HepG2 (cell line): ENCODE measurements at regions not wholly inside any gene's neighbourhood (a gene's known extent, or its start where the extent isn't known, plus 50 kb on each side); places are given as distances from the start of the nearest gene placed in this dataset.

Experiments used
- GZF1 ChIP-seq: sonication (generic); formaldehyde crosslinking; IDR thresholded peaks from 2 replicates; pipeline ENCODE4 v1.5.1; 2020; ENCODE audit warnings: mild to moderate bottlenecking, missing genetic modification reagents
- NR2F2 ChIP-seq: IDR thresholded peaks from 2 replicates; pipeline ENCODE4 v1.6.1; 2012; ENCODE audit warnings: low read depth, inconsistent platforms, borderline replicate concordance
- SIN3A ChIP-seq: IDR thresholded peaks from 2 replicates; pipeline ENCODE4 v1.6.1; 2011; ENCODE audit warnings: low read depth, mild to moderate bottlenecking, control low read depth, low read length, borderline replicate concordance
- SRSF1 ChIP-seq: fragments of 200-400 bp; formaldehyde crosslinking; optimal IDR thresholded peaks from 2 replicates; pipeline ENCODE3; 2017; ENCODE audit warnings: mild to moderate bottlenecking, low read depth, low read length, moderate library complexity
- TARDBP ChIP-seq: sonication (generic); formaldehyde crosslinking; IDR thresholded peaks from 2 replicates; pipeline ENCODE4 v1.8.0; 2022; ENCODE audit warnings: mild to moderate bottlenecking, missing genetic modification reagents
- ZNF652 ChIP-seq: IDR thresholded peaks from 2 replicates; pipeline ENCODE4 v1.6.1; 2016; ENCODE audit warnings: low read depth, borderline replicate concordance
- TF ChIP-seq, protein P1 (sequence below), 2 experiments: IDR thresholded peaks; 2 replicates each; pipeline ENCODE4 v1.6.1; 2011 to 2012; ENCODE audit warnings: low read length in 2 of 2, borderline replicate concordance in 1 of 2, low read depth in 1 of 2, mild to moderate bottlenecking in 1 of 2, moderate library complexity in 1 of 2
- TF ChIP-seq, protein P2 (sequence below): sonication (generic); formaldehyde crosslinking; IDR thresholded peaks from 2 replicates; pipeline ENCODE4 v1.4.0; 2020; ENCODE audit warnings: missing genetic modification reagents
- TF ChIP-seq, protein P3 (sequence below): sonication (generic); formaldehyde crosslinking; IDR thresholded peaks from 2 replicates; pipeline ENCODE4 v1.4.0; 2020; ENCODE audit warnings: missing genetic modification reagents, borderline replicate concordance

DNA sequence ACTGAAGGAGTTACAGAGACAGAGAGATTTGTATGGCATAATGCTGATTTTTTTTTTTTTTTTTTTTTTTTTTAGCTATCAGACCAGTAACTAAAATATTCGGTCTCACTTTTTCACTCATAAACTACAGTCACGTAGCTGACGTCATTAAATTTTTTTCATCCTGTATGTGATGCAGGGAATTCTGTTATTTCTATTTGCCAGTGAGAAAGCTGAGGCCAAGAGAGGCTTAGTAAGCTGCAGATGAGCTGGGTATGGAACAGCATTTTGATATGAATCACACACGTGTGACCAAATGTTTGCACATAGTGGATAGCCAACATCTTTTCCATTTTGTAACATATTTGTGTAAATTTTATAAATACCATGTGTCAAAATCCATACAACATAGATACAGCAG is 79.1 kb upstream of the EPB41L3 start:
- no peak for TF ChIP-seq SIN3A
- no peak for TF ChIP-seq SRSF1
- TF ChIP-seq GZF1: no peak
- TF ChIP-seq, protein P1, sequence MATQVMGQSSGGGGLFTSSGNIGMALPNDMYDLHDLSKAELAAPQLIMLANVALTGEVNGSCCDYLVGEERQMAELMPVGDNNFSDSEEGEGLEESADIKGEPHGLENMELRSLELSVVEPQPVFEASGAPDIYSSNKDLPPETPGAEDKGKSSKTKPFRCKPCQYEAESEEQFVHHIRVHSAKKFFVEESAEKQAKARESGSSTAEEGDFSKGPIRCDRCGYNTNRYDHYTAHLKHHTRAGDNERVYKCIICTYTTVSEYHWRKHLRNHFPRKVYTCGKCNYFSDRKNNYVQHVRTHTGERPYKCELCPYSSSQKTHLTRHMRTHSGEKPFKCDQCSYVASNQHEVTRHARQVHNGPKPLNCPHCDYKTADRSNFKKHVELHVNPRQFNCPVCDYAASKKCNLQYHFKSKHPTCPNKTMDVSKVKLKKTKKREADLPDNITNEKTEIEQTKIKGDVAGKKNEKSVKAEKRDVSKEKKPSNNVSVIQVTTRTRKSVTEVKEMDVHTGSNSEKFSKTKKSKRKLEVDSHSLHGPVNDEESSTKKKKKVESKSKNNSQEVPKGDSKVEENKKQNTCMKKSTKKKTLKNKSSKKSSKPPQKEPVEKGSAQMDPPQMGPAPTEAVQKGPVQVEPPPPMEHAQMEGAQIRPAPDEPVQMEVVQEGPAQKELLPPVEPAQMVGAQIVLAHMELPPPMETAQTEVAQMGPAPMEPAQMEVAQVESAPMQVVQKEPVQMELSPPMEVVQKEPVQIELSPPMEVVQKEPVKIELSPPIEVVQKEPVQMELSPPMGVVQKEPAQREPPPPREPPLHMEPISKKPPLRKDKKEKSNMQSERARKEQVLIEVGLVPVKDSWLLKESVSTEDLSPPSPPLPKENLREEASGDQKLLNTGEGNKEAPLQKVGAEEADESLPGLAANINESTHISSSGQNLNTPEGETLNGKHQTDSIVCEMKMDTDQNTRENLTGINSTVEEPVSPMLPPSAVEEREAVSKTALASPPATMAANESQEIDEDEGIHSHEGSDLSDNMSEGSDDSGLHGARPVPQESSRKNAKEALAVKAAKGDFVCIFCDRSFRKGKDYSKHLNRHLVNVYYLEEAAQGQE (IDR thresholded peaks at IDR 0.05; ENCODE audit: borderline replicate concordance in 1 of 2, low read depth in 1 of 2, low read length in 2 of 2): no peak
- no peak for TF ChIP-seq TARDBP
- TF ChIP-seq, protein P2, sequence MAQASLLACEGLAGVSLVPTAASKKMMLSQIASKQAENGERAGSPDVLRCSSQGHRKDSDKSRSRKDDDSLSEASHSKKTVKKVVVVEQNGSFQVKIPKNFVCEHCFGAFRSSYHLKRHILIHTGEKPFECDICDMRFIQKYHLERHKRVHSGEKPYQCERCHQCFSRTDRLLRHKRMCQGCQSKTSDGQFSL (CRISPR knock-in tag): no peak
- no peak for TF ChIP-seq ZNF652 (CRISPR knock-in tag)
- TF ChIP-seq, protein P3, sequence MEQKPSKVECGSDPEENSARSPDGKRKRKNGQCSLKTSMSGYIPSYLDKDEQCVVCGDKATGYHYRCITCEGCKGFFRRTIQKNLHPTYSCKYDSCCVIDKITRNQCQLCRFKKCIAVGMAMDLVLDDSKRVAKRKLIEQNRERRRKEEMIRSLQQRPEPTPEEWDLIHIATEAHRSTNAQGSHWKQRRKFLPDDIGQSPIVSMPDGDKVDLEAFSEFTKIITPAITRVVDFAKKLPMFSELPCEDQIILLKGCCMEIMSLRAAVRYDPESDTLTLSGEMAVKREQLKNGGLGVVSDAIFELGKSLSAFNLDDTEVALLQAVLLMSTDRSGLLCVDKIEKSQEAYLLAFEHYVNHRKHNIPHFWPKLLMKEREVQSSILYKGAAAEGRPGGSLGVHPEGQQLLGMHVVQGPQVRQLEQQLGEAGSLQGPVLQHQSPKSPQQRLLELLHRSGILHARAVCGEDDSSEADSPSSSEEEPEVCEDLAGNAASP: no peak
- no peak for TF ChIP-seq NR2F2
